B cell (primary cell): ENCODE measurements at regions not wholly inside any gene's neighbourhood (a gene's known extent, or its start where the extent isn't known, plus 50 kb on each side); places are given as distances from the start of the nearest gene placed in this dataset.

ENCODE experiments used
- ATAC-seq: fragments of 200-7000 bp; cut with Tn5 transposase; one replicate; pipeline ENCODE4 v1.10.0; 2021; ENCODE audit warnings: low read depth, mild to moderate bottlenecking, moderate number of reproducible peaks, moderate library complexity
- CTCF ChIA-PET: fragments of 350-600 bp; sonication (Branson Sonifier 250); formaldehyde crosslinking; loops from one replicate; lab custom pipeline; 2021; ENCODE audit warnings: antibody characterized with exemption, inconsistent platforms; lab: Charles Lee
- POLR2A ChIA-PET: fragments of 350-600 bp; sonication (Branson Sonifier 250); formaldehyde crosslinking; loops from one replicate; lab custom pipeline; 2021; ENCODE audit warnings: antibody characterized with exemption; lab: Charles Lee
- DNase-seq: peaks from one replicate; pipeline ENCODE4 v3.0.0; 2013
- H2AFZ ChIP-seq: 2 replicates; pipeline ENCODE4 v1.6.1; 2012; ENCODE audit warnings: mild to moderate bottlenecking, low read depth, low read length; ENCODE audit not compliant: insufficient read depth, poor library complexity, severe bottlenecking
- H3K27ac ChIP-seq, 2 donors: 1 replicate in 1 of 2; 2 replicates in 1 of 2; pipeline ENCODE4 v1.5.1; 2012 to 2013; ENCODE audit warnings: low read length in 2 of 2, mild to moderate bottlenecking in 2 of 2, moderate library complexity in 1 of 2
- H3K27me3 ChIP-seq, 4 experiments: fragments of 200-600 bp in 1 of 4; sonication (generic) in 1 of 4; replicated peaks in 1 of 4; 1 replicate in 2 of 4; 2 replicates in 2 of 4; pipeline versions ENCODE4 v1.6.1 to v1.7.0; 2013 to 2016; ENCODE audit warnings: low read length in 3 of 4, mild to moderate bottlenecking in 2 of 4, mixed read lengths in 1 of 4, moderate library complexity in 1 of 4; ENCODE audit not compliant: insufficient read depth in 4 of 4, control insufficient read depth in 3 of 4; ENCODE audit errors: control extremely low read depth in 1 of 4
- H3K36me3 ChIP-seq, 2 experiments: replicated peaks in 1 of 2; 1 replicate in 1 of 2; 2 replicates in 1 of 2; pipeline versions ENCODE4 v1.6.1 to v1.7.1; 2013; ENCODE audit warnings: low read length in 1 of 2; ENCODE audit not compliant: insufficient read depth in 2 of 2, control insufficient read depth in 1 of 2; ENCODE audit errors: control extremely low read depth in 1 of 2, extremely low read depth in 1 of 2
- H3K4me1 ChIP-seq, 2 donors: fragments of 200-600 bp in 1 of 2; sonication (generic) in 1 of 2; 1 replicate in 1 of 2; 2 replicates in 1 of 2; pipeline versions ENCODE4 v1.5.1 to v1.6.1; 2013 to 2017; ENCODE audit warnings: low read length in 2 of 2; ENCODE audit not compliant: control insufficient read depth in 2 of 2, insufficient read depth in 2 of 2
- H3K4me2 ChIP-seq: replicated peaks from 2 replicates; pipeline ENCODE3; 2012; ENCODE audit warnings: mild to moderate bottlenecking, low read depth, low read length; ENCODE audit not compliant: poor library complexity, severe bottlenecking
- H3K4me3 ChIP-seq, 5 experiments: fragments of 200-600 bp in 1 of 5; sonication (generic) in 1 of 5; 1 replicate in 3 of 5; 2 replicates in 2 of 5; pipeline versions ENCODE4 v1.5.1 to v1.7.0; 2011 to 2016; ENCODE audit warnings: low read length in 4 of 5, mild to moderate bottlenecking in 4 of 5, low read depth in 2 of 5, control low read depth in 1 of 5, moderate library complexity in 1 of 5; ENCODE audit not compliant: insufficient read depth in 1 of 5; ENCODE audit errors: control extremely low read depth in 1 of 5, extremely low read depth in 1 of 5
- H3K79me2 ChIP-seq: fragments of 200-600 bp; sonication (generic); one replicate; pipeline ENCODE4 v1.6.0; 2016; ENCODE audit warnings: low read length; ENCODE audit not compliant: control insufficient read depth, insufficient read depth
- H3K9ac ChIP-seq: fragments of 200-600 bp; sonication (generic); 2 replicates; pipeline ENCODE4 v1.6.1; 2017; ENCODE audit warnings: mild to moderate bottlenecking, low read length, moderate library complexity
- H3K9me3 ChIP-seq, 3 donors: one replicate each; pipeline versions ENCODE4 v1.6.1 to v1.7.1; 2013; ENCODE audit warnings: low read length in 2 of 3; ENCODE audit not compliant: control insufficient read depth in 2 of 3, insufficient read depth in 1 of 3; ENCODE audit errors: control extremely low read depth in 1 of 3
- H4K20me1 ChIP-seq: 2 replicates; pipeline ENCODE4 v1.6.0; 2012; ENCODE audit warnings: mild to moderate bottlenecking, low read length; ENCODE audit not compliant: insufficient read depth, control insufficient read depth, poor library complexity, severe bottlenecking
- H3K27ac Mint-ChIP-seq: one replicate; pipeline ENCODE4 v1.8.0; 2021; ENCODE audit warnings: mixed read lengths
- H3K27me3 Mint-ChIP-seq: one replicate; pipeline ENCODE4 v1.8.0; 2021; ENCODE audit warnings: mixed read lengths
- H3K4me1 Mint-ChIP-seq: one replicate; pipeline ENCODE4 v1.8.0; 2021; ENCODE audit warnings: mixed read lengths
- H3K4me3 Mint-ChIP-seq: one replicate; pipeline ENCODE4 v1.8.0; 2021; ENCODE audit warnings: mixed read lengths
- H3K9me3 Mint-ChIP-seq: one replicate; pipeline ENCODE4 v1.8.0; 2022; ENCODE audit warnings: mixed read lengths; ENCODE audit not compliant: insufficient read depth
- EZH2 ChIP-seq: IDR thresholded peaks from 2 replicates; pipeline ENCODE4 v1.6.1; 2012; ENCODE audit warnings: borderline replicate concordance, low read depth, mild to moderate bottlenecking, moderate library complexity, low read length; ENCODE audit not compliant: insufficient read depth, poor library complexity, severe bottlenecking
- WGBS: methylation state at CpG from one replicate; pipeline ENCODE4 v1.1.5; 2013; ENCODE audit warnings: missing lambda C conversion rate; ENCODE audit not compliant: insufficient coverage; 5-methylcytosine and 5-hydroxymethylcytosine counted together
- intact Hi-C: fragments of 100-400 bp; cut with micrococcal nuclease; formaldehyde crosslinking; loops from one replicate; pipeline ENCODE4 v1.10.0; 2022
- TF ChIP-seq, protein P1 (sequence below): fragments of 200-600 bp; IDR thresholded peaks from one replicate; pipeline ENCODE4 v1.8.0; 2022; ENCODE audit warnings: antibody characterized with exemption, mild to moderate bottlenecking

DNA sequence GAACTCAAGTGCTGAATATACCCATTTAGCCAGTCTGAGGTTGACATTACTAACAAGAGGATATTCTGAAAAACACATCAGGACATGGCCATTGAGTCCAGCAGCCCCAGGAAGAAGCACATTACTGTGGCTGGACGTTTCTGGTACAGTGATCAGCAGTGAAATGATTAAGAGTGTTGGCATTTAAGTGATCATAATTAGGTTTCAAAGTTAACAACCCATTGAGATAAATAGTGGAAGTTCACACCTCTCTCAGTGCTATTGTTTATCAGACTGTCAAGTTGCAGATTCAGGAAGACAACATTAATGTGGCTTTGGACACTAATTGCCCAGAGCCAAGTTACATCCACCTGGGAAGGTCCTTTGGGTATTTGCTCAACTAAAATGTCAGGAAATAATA lies 139.5 kb upstream of the GAREM1 start:
- H3K36me3 ChIP-seq = no peaks in the 10 kb centered on the region
- no peak for ATAC-seq
- CTCF ChIA-PET = no interaction called here

DNA sequence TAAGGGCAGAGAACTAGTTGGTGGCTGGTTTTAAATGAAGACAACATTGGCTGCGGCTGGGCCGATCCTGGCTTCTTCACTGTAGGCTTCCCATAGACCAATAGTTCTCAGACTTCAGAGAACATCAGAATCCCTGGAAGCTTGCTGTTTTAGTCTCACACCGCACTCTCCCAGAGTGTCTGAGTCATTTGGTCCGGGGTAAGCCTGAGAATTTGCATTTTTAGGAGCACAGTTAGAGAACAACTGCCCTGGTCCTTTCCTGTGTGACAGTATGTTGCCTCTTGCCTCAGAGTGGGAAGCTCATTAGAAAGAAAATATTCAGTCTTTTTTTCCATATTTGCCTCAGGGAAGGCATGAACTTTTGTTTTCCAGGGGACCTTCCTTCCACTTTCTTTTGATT lies 137.1 kb upstream of the GAREM1 start:
- Histone ChIP-seq H3K27me3 (no peaks in the 10 kb centered on the region), H3K4me1 (no peaks in the 10 kb centered on the region), H3K9ac (no peak overlapping the region), H3K79me2 (no peaks in the 10 kb centered on the region), H3K27ac (no peak overlapping the region), H4K20me1 (no peaks in the 10 kb centered on the region), H2AFZ (no peak overlapping the region), H3K4me2 (no peak overlapping the region), H3K9me3 (peaks cover 0 to 3% (median 1%) of the 10 kb centered on the region in 3 donors), H3K36me3 (no peaks in the 10 kb centered on the region), H3K4me3 (no peak overlapping the region)
- ChIA-PET CTCF (no interaction called here), POLR2A (interaction anchor here (0.7 kb wide), 1 partner anchor 269 kb away, joined by 3 read pairs; no protein-coding TSS in a partner anchor)
- DNase-seq (no peak), ATAC-seq (no peak)
- Mint-ChIP-seq H3K4me3 (no peak overlapping the region), H3K9me3 (no peaks in the 10 kb centered on the region), H3K27ac (no peak overlapping the region), H3K27me3 (peaks cover 17% of the 10 kb centered on the region), H3K4me1 (no peaks in the 10 kb centered on the region)
- WGBS = 100% methylated on average over 2 of the region's 4 CpGs
- intact Hi-C loops = no loop called here
- TF ChIP-seq, protein P1, sequence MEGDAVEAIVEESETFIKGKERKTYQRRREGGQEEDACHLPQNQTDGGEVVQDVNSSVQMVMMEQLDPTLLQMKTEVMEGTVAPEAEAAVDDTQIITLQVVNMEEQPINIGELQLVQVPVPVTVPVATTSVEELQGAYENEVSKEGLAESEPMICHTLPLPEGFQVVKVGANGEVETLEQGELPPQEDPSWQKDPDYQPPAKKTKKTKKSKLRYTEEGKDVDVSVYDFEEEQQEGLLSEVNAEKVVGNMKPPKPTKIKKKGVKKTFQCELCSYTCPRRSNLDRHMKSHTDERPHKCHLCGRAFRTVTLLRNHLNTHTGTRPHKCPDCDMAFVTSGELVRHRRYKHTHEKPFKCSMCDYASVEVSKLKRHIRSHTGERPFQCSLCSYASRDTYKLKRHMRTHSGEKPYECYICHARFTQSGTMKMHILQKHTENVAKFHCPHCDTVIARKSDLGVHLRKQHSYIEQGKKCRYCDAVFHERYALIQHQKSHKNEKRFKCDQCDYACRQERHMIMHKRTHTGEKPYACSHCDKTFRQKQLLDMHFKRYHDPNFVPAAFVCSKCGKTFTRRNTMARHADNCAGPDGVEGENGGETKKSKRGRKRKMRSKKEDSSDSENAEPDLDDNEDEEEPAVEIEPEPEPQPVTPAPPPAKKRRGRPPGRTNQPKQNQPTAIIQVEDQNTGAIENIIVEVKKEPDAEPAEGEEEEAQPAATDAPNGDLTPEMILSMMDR = no peak
- no peak for TF ChIP-seq EZH2

More for the DNA sequence above, 139.5 kb upstream of the GAREM1 start:
- no peak for DNase-seq
- 43% methylated on average over 1 of the region's 1 CpG for WGBS
- Histone ChIP-seq H3K79me2 (no peaks in the 10 kb centered on the region), H2AFZ (no peak overlapping the region), H3K27me3 (no peaks in the 10 kb centered on the region), H3K4me3 (no peak overlapping the region), H3K9ac (no peak overlapping the region), H3K4me1 (no peaks in the 10 kb centered on the region), H3K9me3 (peaks cover 0 to 3% (median 0%) of the 10 kb centered on the region in 3 donors), H4K20me1 (no peaks in the 10 kb centered on the region), H3K27ac (no peak overlapping the region), H3K4me2 (no peak overlapping the region)
- Mint-ChIP-seq H3K27me3 (peaks cover 16% of the 10 kb centered on the region), H3K27ac (no peak overlapping the region), H3K4me3 (no peak overlapping the region), H3K4me1 (no peaks in the 10 kb centered on the region), H3K9me3 (no peaks in the 10 kb centered on the region)
- intact Hi-C loops = no loop called here
- TF ChIP-seq, protein P1 = no peak
- TF ChIP-seq EZH2 = no peak
- POLR2A ChIA-PET = no interaction called here
